GM13976 (cell line): ENCODE measurements at regions not wholly inside any gene's neighbourhood (a gene's known extent, or its start where the extent isn't known, plus 50 kb on each side); places are given as distances from the start of the nearest gene placed in this dataset.
"Not testable (repeated sequence)": the region's sequence is repeated elsewhere in the genome, so short reads cannot be mapped to it uniquely, and the experiment has no call there.

Experiments
- DNase-seq: peaks from one replicate; pipeline ENCODE4 v3.0.0; 2012; ENCODE audit warnings: low spot score
- CTCF ChIP-seq: IDR thresholded peaks from 2 replicates; pipeline ENCODE4 v1.5.1; 2012; ENCODE audit warnings: borderline replicate concordance, mild to moderate bottlenecking; ENCODE audit not compliant: insufficient read depth; ENCODE audit errors: extremely low read depth, missing control alignments, control extremely low read depth
- in situ Hi-C: fragments of 300-500 bp; cut with MboI; formaldehyde crosslinking; loops from one replicate; pipeline ENCODE4 v1.12.0; 2022; ENCODE audit warnings: low sequenced_read_pairs, mixed read lengths, inconsistent platforms; ENCODE audit not compliant: unreplicated experiment

GRCh38 chr19:34033880-34034279, 138.4 kb upstream of the LSM14A start:
- DNase-seq: no peak
- TF ChIP-seq CTCF: no peak
- in situ Hi-C loops: no loop called here

- no peak for TF ChIP-seq CTCF
- DNase-seq: no peak
- in situ Hi-C loops: no loop called here
Observed at GRCh38 chr19:34034318-34034846, 137.9 kb upstream of the LSM14A start.

- TF ChIP-seq CTCF: peak; percentile 90
- DNase-seq: peak; percentile 68
- in situ Hi-C loops: no loop called here
Observed at GRCh38 chr19:34041925-34042521, 130.3 kb upstream of the LSM14A start.

GRCh38 chr19:34044021-34044420, 128.3 kb upstream of the LSM14A start:
- in situ Hi-C loops: no loop called here

GRCh38 chr19:34049944-34050343, 122.4 kb upstream of the LSM14A start:
- no peak for DNase-seq
- no peak for TF ChIP-seq CTCF
- in situ Hi-C loops: no loop called here

More at GRCh38 chr19:34044021-34044420, 128.3 kb upstream of the LSM14A start:
- no peak for DNase-seq
- no peak for TF ChIP-seq CTCF

GRCh38 chr19:34050430-34050829, 121.9 kb upstream of the LSM14A start:
- in situ Hi-C loops, DNase-seq: not testable (repeated sequence)

- no peak for TF ChIP-seq CTCF
- no peak for DNase-seq
- in situ Hi-C loops: no loop called here
Observed at GRCh38 chr19:34051255-34051654, 121.0 kb upstream of the LSM14A start.
